Suprapubic skin (tissue), 4 donors: ENCODE measurements at regions not wholly inside any gene's neighbourhood (a gene's known extent, or its start where the extent isn't known, plus 50 kb on each side); places are given as distances from the start of the nearest gene placed in this dataset.

ENCODE experiments used
- DNase-seq, 2 donors: peaks; one replicate each; pipeline ENCODE4 v3.0.0-alpha.2; 2019; ENCODE audit warnings: low spot score in 2 of 2
- H3K27ac ChIP-seq: fragments of 200-600 bp; sonication (generic); one replicate; pipeline ENCODE4 v1.5.1; 2019
- H3K27me3 ChIP-seq: fragments of 200-600 bp; sonication (generic); one replicate; pipeline ENCODE4 v1.5.1; 2019
- H3K36me3 ChIP-seq: fragments of 200-600 bp; sonication (generic); one replicate; pipeline ENCODE4 v1.5.1; 2019
- H3K4me1 ChIP-seq: fragments of 200-600 bp; sonication (generic); one replicate; pipeline ENCODE4 v1.5.1; 2019
- H3K4me3 ChIP-seq: fragments of 200-600 bp; sonication (generic); one replicate; pipeline ENCODE4 v1.5.1; 2019; ENCODE audit warnings: mild to moderate bottlenecking
- H3K9me3 ChIP-seq: fragments of 200-600 bp; sonication (generic); one replicate; pipeline ENCODE4 v1.5.1; 2019
- CTCF ChIP-seq, 2 donors: fragments of 200-600 bp in 1 of 2; fragments of 450-650 bp in 1 of 2; sonication (generic) in 1 of 2; IDR thresholded peaks; one replicate each; pipeline ENCODE4 v1.5.1; 2016 to 2019; ENCODE audit warnings: antibody characterized with exemption in 2 of 2, mild to moderate bottlenecking in 1 of 2, moderate library complexity in 1 of 2
- EP300 ChIP-seq: sonication (generic); formaldehyde crosslinking; IDR thresholded peaks from one replicate; pipeline ENCODE4 v1.6.1; 2017; ENCODE audit warnings: antibody characterized with exemption
- POLR2A ChIP-seq, 2 donors: fragments of 450-650 bp; IDR thresholded peaks; one replicate each; pipeline ENCODE4 v1.6.1; 2017; ENCODE audit warnings: antibody characterized with exemption in 2 of 2, mild to moderate bottlenecking in 2 of 2, moderate library complexity in 2 of 2
- POLR2AphosphoS5 ChIP-seq, 3 donors: sonication (generic); formaldehyde crosslinking; IDR thresholded peaks; one replicate each; pipeline ENCODE4 v1.6.1; 2017; ENCODE audit warnings: antibody characterized with exemption in 3 of 3
- WGBS: methylation state at CpG from one replicate; pipeline ENCODE4 v1.1.5; 2018; 5-methylcytosine and 5-hydroxymethylcytosine counted together

DNA sequence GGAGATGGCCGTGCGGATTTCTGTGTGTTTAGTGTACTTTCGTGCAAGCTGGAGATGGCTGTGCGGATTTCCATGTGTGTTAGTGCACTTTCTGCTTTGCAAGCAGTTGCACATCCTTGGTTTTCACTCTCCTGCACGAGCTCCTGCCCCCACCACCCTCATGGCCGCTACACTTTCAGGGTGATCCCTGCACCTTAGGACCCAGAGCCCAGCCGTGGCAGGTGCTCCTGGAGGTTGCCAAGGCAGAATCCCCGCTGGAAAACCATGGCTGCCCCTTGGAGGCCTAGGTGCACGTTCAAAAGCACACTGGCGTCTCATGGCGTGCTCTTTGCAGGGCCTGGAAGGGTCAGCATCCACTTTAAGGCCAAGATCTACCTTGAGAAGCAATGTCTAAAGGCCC lies 311.0 kb upstream of the TNRC6C start:
- no peak overlapping the region for H3K4me3 ChIP-seq
- H3K9me3 ChIP-seq, result peaks cover 6% of the 10 kb centered on the region
- no peak overlapping the region for H3K27ac ChIP-seq
- H3K4me1 ChIP-seq, result no peaks in the 10 kb centered on the region
- 91% methylated on average over 11 of the region's 11 CpGs for WGBS
- H3K36me3 ChIP-seq, result no peaks in the 10 kb centered on the region
- TF ChIP-seq CTCF (IDR thresholded peaks at IDR 0.05) (no peak), EP300 (no peak), POLR2A (IDR thresholded peaks at IDR 0.05) (no peak), POLR2AphosphoS5 (IDR thresholded peaks at IDR 0.05) (no peak)
- H3K27me3 ChIP-seq, result peaks cover 10% of the 10 kb centered on the region
- peak in 1 of 2 donors; percentile 29 for DNase-seq

DNA sequence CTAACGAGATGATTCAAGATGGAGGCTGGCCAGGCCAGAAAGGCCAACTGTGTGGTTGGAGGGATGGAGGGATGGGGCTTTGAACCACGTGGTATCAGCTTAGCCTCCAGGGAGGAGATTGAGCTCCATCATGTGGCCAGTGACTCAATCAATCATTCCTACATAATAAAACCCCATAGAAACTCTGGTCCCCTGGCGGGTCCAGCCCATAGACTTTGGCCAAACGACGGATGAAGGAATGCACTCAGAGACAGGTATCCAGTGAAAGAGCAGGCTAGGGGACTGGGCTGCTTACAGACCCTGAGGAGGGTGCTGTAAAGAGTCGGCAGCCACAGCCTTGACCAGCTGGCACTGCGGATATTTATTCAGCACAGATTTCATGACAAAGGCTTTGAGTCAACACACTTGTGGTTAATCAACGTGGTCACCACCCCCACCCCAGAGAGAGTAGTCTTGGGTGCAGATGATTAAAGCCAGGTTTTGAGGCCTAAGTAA lies 308.7 kb upstream of the TNRC6C start:
- TF ChIP-seq POLR2AphosphoS5 (IDR thresholded peaks at IDR 0.05) (no peak), CTCF (IDR thresholded peaks at IDR 0.05) (no peak), POLR2A (IDR thresholded peaks at IDR 0.05) (no peak)
- Histone ChIP-seq H3K9me3 (peaks cover 6% of the 10 kb centered on the region), H3K36me3 (no peaks in the 10 kb centered on the region), H3K27me3 (peaks cover 3% of the 10 kb centered on the region), H3K27ac (no peak overlapping the region), H3K4me1 (no peaks in the 10 kb centered on the region), H3K4me3 (no peak overlapping the region)
- peak in 1 of 2 donors; percentile 19 for DNase-seq
- WGBS, result 74% methylated on average over 6 of the region's 8 CpGs

DNA sequence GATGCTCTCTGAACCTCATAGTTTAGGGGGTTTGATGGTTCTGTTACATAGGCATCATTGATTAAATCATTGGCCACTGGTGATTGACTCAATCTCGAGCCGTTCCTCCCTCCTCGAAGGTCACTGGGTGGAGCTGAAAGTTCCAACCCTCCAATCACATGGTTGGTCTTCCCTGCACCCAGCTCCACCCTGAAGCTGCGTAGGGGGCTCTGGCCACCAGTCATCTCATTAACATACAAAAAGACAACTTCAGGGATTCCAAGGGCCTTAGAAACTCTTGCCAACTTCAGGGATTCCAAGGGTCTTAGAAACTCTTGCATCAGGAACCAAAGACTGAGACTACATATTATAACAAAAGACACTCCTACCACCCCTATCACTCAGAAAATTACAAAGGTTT lies 306.5 kb upstream of the TNRC6C start:
- TF ChIP-seq POLR2AphosphoS5 (IDR thresholded peaks at IDR 0.05) (no peak), CTCF (IDR thresholded peaks at IDR 0.05) (no peak), EP300 (no peak), POLR2A (IDR thresholded peaks at IDR 0.05) (no peak)
- Histone ChIP-seq H3K4me1 (no peaks in the 10 kb centered on the region), H3K27ac (no peak overlapping the region), H3K9me3 (peaks cover 6% of the 10 kb centered on the region), H3K27me3 (peaks cover 21% of the 10 kb centered on the region), H3K36me3 (no peaks in the 10 kb centered on the region), H3K4me3 (no peak overlapping the region)
- WGBS, result 90% methylated on average over 4 of the region's 4 CpGs
- DNase-seq, result peak in 1 of 2 donors; percentile 21

- Histone ChIP-seq H3K27me3 (peaks cover 39% of the 10 kb centered on the region), H3K4me1 (no peaks in the 10 kb centered on the region), H3K27ac (no peak overlapping the region), H3K36me3 (no peaks in the 10 kb centered on the region), H3K9me3 (peaks cover 4% of the 10 kb centered on the region), H3K4me3 (no peak overlapping the region)
- peak in 1 of 2 donors; percentile 29 for DNase-seq
- WGBS, result 80% methylated on average over 3 of the region's 5 CpGs
- TF ChIP-seq POLR2A (IDR thresholded peaks at IDR 0.05) (no peak), POLR2AphosphoS5 (IDR thresholded peaks at IDR 0.05) (no peak), CTCF (IDR thresholded peaks at IDR 0.05) (no peak), EP300 (no peak)
These were observed 304.2 kb upstream of the TNRC6C start for GRCh38 chr17:77654296-77654695.

- Histone ChIP-seq H3K9me3 (peaks cover 4% of the 10 kb centered on the region), H3K27ac (no peak overlapping the region), H3K4me1 (no peaks in the 10 kb centered on the region), H3K36me3 (no peaks in the 10 kb centered on the region), H3K27me3 (peaks cover 39% of the 10 kb centered on the region), H3K4me3 (no peak overlapping the region)
- 66% methylated on average over 13 of the region's 13 CpGs for WGBS
- TF ChIP-seq CTCF (IDR thresholded peaks at IDR 0.05) (no peak), EP300 (no peak), POLR2AphosphoS5 (IDR thresholded peaks at IDR 0.05) (no peak), POLR2A (IDR thresholded peaks at IDR 0.05) (no peak)
- DNase-seq, result peak in 1 of 2 donors; percentile 26
These were observed 303.7 kb upstream of the TNRC6C start for GRCh38 chr17:77654850-77655249.
